K562 (cell line): ENCODE measurements at regions not wholly inside any gene's neighbourhood (a gene's known extent, or its start where the extent isn't known, plus 50 kb on each side); places are given as distances from the start of the nearest gene placed in this dataset.
"Not testable (repeated sequence)": the region's sequence is repeated elsewhere in the genome, so short reads cannot be mapped to it uniquely, and the experiment has no call there.

Experiments used
- ATAC-seq: fragments of 200-7000 bp; cut with Tn5 transposase; 3 replicates; pipeline ENCODE4 v1.9.1; 2020; ENCODE audit warnings: moderate library complexity
- BruUV-seq: library from RNA; stranded (reverse); fragments of 400-500 nt; replicated peaks from 2 replicates; lab custom pipeline; 2021; lab: Mats Ljungman, UMichigan
- CTCF ChIA-PET: fragments of 300-600 bp; formaldehyde crosslinking; extraction: SDS; loops from one replicate; lab custom pipeline; 2021; ENCODE audit warnings: low intra/inter-chr PET ratio; lab: Yijun Ruan, JAX
- POLR2A ChIA-PET: fragments of 300-600, 350-650 bp; sonication (Branson Sonifier 250); formaldehyde crosslinking; extraction: SDS; loops from one replicate; lab custom pipeline; 2021; ENCODE audit warnings: antibody characterized with exemption, inconsistent platforms; lab: Yijun Ruan, JAX
- DNase-seq, 4 experiments: peaks; one replicate each; pipeline versions ENCODE4 v3.0.0 to v3.0.0-alpha.2; 2011 to 2018; ENCODE audit warnings: low spot score in 3 of 4, mixed read lengths in 3 of 4; ENCODE audit errors: extremely low read depth in 1 of 4
- FAIRE-seq: peaks from 2 replicates; lab custom pipeline; 2011; peaks lifted over from hg19 to GRCh38; lab: Jason Lieb, UNC
- H2AFZ ChIP-seq: 2 replicates; pipeline ENCODE4 v1.6.0; 2011; ENCODE audit warnings: low read depth, low read length, control low read depth, inconsistent platforms
- H3K27ac ChIP-seq: fragments of 200-600 bp; 3 replicates; pipeline ENCODE4 v1.8.0; 2011; ENCODE audit warnings: low read depth, mild to moderate bottlenecking, control low read depth, inconsistent platforms, low read length, moderate library complexity, mixed read lengths; ENCODE audit errors: extremely low read depth
- H3K27me3 ChIP-seq, 2 experiments: fragments of 300-600 bp in 1 of 2; 2 replicates in 1 of 2; 3 replicates in 1 of 2; pipeline versions ENCODE4 v1.6.0 to v1.8.0; 2011; ENCODE audit warnings: inconsistent platforms in 2 of 2, low read length in 2 of 2, mild to moderate bottlenecking in 1 of 2, mixed read lengths in 1 of 2, moderate library complexity in 1 of 2; ENCODE audit not compliant: control insufficient read depth in 2 of 2, insufficient read depth in 2 of 2
- H3K36me3 ChIP-seq: fragments of 300-600 bp; 3 replicates; pipeline ENCODE4 v1.8.0; 2011; ENCODE audit warnings: mild to moderate bottlenecking, low read length, inconsistent platforms; ENCODE audit not compliant: control insufficient read depth, insufficient read depth
- H3K4me1 ChIP-seq, 2 experiments: fragments of 200-600 bp in 1 of 2; replicated peaks in 1 of 2; 2 replicates in 1 of 2; 3 replicates in 1 of 2; pipeline versions ENCODE4 v1.5.1 to v1.8.0; 2011; ENCODE audit warnings: inconsistent platforms in 2 of 2, low read length in 2 of 2, mild to moderate bottlenecking in 1 of 2, mixed read lengths in 1 of 2, moderate library complexity in 1 of 2; ENCODE audit not compliant: control insufficient read depth in 2 of 2, insufficient read depth in 2 of 2
- H3K4me2 ChIP-seq: 2 replicates; pipeline ENCODE4 v1.6.1; 2011; ENCODE audit warnings: low read length, control low read depth, inconsistent platforms, mixed read lengths; ENCODE audit not compliant: insufficient read depth
- H3K4me3 ChIP-seq: fragments of 200-600 bp; sonication (generic), shearing (Covaris generic); 2 replicates; pipeline ENCODE4 v1.5.1; 2016; ENCODE audit warnings: control low read depth, inconsistent platforms
- H3K79me2 ChIP-seq: fragments of 200-600 bp; 3 replicates; pipeline ENCODE4 v1.8.0; 2011; ENCODE audit warnings: low read length, inconsistent platforms; ENCODE audit not compliant: control insufficient read depth, insufficient read depth
- H3K9ac ChIP-seq, 2 experiments: 2 replicates each; pipeline versions ENCODE4 v1.6.0 to v1.6.1; 2011; ENCODE audit warnings: low read depth in 2 of 2, low read length in 2 of 2, control low read depth in 1 of 2, inconsistent platforms in 1 of 2, mild to moderate bottlenecking in 1 of 2, mixed read lengths in 1 of 2; ENCODE audit not compliant: insufficient read depth in 1 of 2
- H3K9me1 ChIP-seq: one replicate; pipeline ENCODE4 v1.6.0; 2011; ENCODE audit warnings: inconsistent platforms, mild to moderate bottlenecking, low read length, moderate library complexity; ENCODE audit not compliant: control insufficient read depth, insufficient read depth
- H3K9me3 ChIP-seq: replicated peaks from 2 replicates; pipeline ENCODE4 v1.5.1; 2011; ENCODE audit warnings: low read depth, low read length, inconsistent platforms; ENCODE audit not compliant: control insufficient read depth, insufficient read depth
- H4K20me1 ChIP-seq: replicated peaks from 2 replicates; pipeline ENCODE4 v1.6.1; 2011; ENCODE audit warnings: low read length, inconsistent platforms, mixed read lengths; ENCODE audit not compliant: control insufficient read depth, insufficient read depth
- NRF1 ChIP-seq, 2 experiments: fragments of 450-650 bp; IDR thresholded peaks in 1 of 2; conservative IDR thresholded peaks in 1 of 2; 2 replicates each; pipeline ENCODE4 v1.6.1; 2014; ENCODE audit warnings: mild to moderate bottlenecking in 2 of 2
- THRAP3 ChIP-seq: fragments of 450-650 bp; IDR thresholded peaks from 2 replicates; pipeline ENCODE4 v1.6.1; 2016; ENCODE audit warnings: mild to moderate bottlenecking, inconsistent platforms, borderline replicate concordance
- WGBS: fragments of 100-300 bp; shearing (Covaris generic); methylation state at CpG from one replicate; pipeline ENCODE4 v1.1.6; 2016; ENCODE audit warnings: low coverage, mixed read lengths; ENCODE audit not compliant: insufficient coverage; ENCODE audit errors: missing lambda C conversion rate; 5-methylcytosine and 5-hydroxymethylcytosine counted together
- in situ Hi-C: fragments of 300-500 bp; cut with MboI; formaldehyde crosslinking; loops from 4 replicates; pipeline ENCODE4 v1.15.0; 2018; ENCODE audit warnings: inconsistent platforms, mixed read lengths
- intact Hi-C: fragments of 100-400 bp; cut with micrococcal nuclease; formaldehyde crosslinking; loops from 2 replicates; pipeline ENCODE4 v1.14.2; 2022

GRCh38 chr19:29884466-29884865, 57.6 kb upstream of the URI1 start:
- Histone ChIP-seq H3K4me1 (peaks cover 6 to 21% of the 10 kb centered on the region in 2 experiments), H3K9me3 (no peaks in the 10 kb centered on the region), H3K4me3 (no peak overlapping the region), H3K36me3 (no peaks in the 10 kb centered on the region), H2AFZ (no peak overlapping the region), H3K27me3 (peaks cover 7 to 46% of the 10 kb centered on the region in 2 experiments; a peak in 4 of 5 replicates), H3K79me2 (no peaks in the 10 kb centered on the region), H4K20me1 (peaks cover 10% of the 10 kb centered on the region; the same call in 1 of the 2 replicates), H3K27ac (no peak overlapping the region), H3K9me1 (peaks cover 5% of the 10 kb centered on the region), H3K9ac (no peak overlapping the region), H3K4me2 (no peak overlapping the region)
- ATAC-seq (no peak), FAIRE-seq (no peak), DNase-seq (no peak)
- ChIA-PET POLR2A (no interaction called here), CTCF (no interaction called here)
- intact Hi-C loops: loop anchor here (10.0 kb wide), 1 partner anchor 100 kb away; no protein-coding TSS in a partner anchor
- in situ Hi-C loops: no loop called here
- TF ChIP-seq THRAP3 (no peak), NRF1 (conservative IDR thresholded peaks at IDR 0.05 in 1 of 2, IDR thresholded peaks at IDR 0.05 in 1 of 2) (peak; percentile 22 to 26; a peak in 1 of 4 replicates)
- no TSS peak for BruUV-seq
- WGBS: 33% methylated on average over 3 of the region's 9 CpGs

DNA sequence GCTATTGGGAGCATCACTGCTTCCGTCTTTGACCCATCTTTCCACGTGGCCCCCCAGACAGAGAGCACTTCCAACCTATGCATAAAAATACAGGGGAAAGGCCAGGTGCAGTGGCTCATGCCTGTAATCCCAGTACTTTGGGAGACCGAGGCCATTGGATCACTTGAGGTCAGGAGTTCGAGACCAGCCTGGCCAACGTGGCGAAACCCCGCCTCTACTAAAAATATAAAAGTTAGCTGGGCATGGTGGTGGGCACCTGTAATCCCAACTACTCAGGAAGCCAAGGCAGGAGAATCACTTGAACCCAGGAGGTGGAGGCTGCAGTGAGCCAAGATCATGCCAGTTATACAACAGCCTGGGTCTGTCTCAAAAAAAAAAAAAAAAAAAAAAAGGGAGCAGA, 55.9 kb upstream of the URI1 start:
- not testable (repeated sequence) for BruUV-seq

More for the DNA sequence above, 55.9 kb upstream of the URI1 start:
- CTCF ChIA-PET, H3K4me3 ChIP-seq, H3K36me3 ChIP-seq, H3K4me2 ChIP-seq, ATAC-seq, H4K20me1 ChIP-seq, H3K9me1 ChIP-seq, H2AFZ ChIP-seq, in situ Hi-C loops, FAIRE-seq, H3K27ac ChIP-seq, DNase-seq, H3K9me3 ChIP-seq, H3K9ac ChIP-seq, H3K79me2 ChIP-seq: not testable (repeated sequence)
- peaks cover 0 to 12% of the 10 kb centered on the region in 2 experiments; a peak in 4 of 5 replicates for H3K4me1 ChIP-seq
- POLR2A ChIA-PET: interaction anchor here (0.5 to 1.2 kb wide), 4 partner anchors 14 to 1362 kb away, joined by 3 read pairs; no protein-coding TSS in a partner anchor
- 26% methylated on average over 7 of the region's 7 CpGs for WGBS
- intact Hi-C loops: loop anchor here (10.0 kb wide), 1 partner anchor 99 kb away; no protein-coding TSS in a partner anchor
- H3K27me3 ChIP-seq: peaks cover 2 to 32% of the 10 kb centered on the region in 2 experiments; a peak in 3 of 5 replicates
